GM19467 (cell line): ENCODE measurements at regions not wholly inside any gene's neighbourhood (a gene's known extent, or its start where the extent isn't known, plus 50 kb on each side); places are given as distances from the start of the nearest gene placed in this dataset.
A peak's percentile ranks its signal among the peaks of the same experiment; 100 is the strongest.

Source experiments
- ATAC-seq: cut with Tn5 transposase; IDR thresholded peaks from one replicate; pipeline ENCODE4 v1.9.1; 2021; ENCODE audit warnings: mild to moderate bottlenecking, moderate library complexity; ENCODE audit not compliant: unreplicated experiment

DNA sequence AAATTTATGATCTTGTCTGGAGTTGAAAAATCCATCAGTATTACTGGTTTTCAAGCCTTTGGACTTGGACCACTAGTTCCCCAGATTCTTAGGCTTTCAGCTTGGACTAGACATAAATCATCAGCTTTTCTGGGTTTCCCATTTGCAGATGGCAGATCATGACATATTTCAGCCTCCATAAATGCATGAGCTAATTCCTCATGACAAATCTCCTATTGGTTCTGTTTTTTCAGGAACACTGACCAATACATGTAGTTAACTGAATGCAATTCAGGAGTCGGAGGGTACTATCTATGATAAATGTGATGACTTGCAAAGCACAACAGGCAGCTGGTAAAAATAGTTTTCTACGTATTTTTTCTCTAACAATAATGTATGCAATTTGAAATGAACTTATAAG lies 635.6 kb downstream of the TRAM1L1 start:
- ATAC-seq: no peak

DNA sequence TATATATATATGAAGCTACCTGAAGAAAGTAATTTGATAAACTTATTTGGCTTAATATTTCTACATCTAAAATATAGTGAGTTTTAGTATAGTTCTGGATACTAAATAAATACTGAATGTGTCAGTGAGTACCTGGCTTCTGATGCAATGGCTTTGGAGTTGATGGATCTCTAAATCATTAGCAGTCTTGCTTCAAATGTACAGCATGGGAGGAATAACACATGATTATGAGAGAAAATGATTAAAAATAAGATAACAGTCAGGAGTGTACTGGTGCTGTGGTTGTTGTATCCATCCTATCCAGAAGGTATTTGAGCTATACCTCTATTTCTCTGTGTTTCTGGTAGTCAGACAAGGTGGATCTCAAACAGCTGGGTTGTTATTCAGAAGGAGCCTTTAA lies 641.3 kb downstream of the TRAM1L1 start:
- ATAC-seq: no peak

DNA sequence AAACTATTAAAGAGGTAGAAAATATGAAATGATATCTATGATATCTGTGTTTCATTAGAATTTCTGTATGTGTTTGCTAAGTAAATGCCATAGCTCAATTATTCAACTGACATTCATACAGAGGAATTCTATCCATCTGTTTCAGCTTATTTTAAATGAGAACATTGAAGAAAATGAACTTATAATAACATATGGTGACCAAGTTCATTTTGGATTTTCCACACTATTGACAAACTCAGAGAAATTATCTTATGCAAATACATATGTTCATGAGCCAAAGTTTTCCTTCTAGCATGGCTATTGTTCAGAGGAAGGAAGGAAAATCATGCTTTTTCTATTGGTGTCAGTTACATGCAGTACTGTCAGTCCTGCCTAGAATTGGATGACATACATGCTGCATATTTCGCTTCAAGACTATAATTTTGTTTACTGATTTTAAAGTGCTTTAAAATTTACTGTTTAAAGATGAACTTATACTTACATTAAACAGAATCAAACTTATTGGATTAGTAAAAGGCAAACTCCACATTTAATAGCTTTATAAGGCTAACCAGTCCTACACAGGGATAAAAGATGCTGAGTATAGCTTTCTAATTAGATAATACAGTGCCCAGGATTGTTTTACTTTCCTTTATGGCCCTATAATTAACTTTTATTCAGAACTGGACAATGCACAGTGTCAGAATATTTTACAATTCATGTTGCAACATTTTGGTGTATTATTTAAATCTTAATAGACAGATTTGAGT lies 646.2 kb downstream of the TRAM1L1 start:
- no peak for ATAC-seq

DNA sequence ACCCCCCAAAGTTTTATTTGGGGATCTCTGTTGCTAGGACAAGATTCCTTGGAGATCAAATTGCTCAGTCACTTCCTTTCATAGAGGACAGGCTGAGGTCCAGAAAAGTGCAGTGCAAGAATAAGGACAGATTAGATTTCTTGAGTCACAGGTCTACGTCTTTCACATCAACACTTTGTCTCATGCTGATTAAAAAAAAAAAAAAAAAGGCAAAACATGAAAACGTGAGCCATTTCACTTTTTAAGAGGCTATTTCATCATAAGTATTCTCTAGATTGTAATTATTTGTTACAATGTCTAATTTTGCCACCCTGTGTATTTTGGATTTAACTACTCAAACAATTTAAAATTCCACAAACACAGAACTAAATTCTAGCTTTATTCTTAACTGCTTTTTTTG lies 647.0 kb downstream of the TRAM1L1 start:
- ATAC-seq: no peak

- no peak for ATAC-seq
Measured at GRCh38 chr4:116427666-116428065, 657.7 kb downstream of the TRAM1L1 start.

DNA sequence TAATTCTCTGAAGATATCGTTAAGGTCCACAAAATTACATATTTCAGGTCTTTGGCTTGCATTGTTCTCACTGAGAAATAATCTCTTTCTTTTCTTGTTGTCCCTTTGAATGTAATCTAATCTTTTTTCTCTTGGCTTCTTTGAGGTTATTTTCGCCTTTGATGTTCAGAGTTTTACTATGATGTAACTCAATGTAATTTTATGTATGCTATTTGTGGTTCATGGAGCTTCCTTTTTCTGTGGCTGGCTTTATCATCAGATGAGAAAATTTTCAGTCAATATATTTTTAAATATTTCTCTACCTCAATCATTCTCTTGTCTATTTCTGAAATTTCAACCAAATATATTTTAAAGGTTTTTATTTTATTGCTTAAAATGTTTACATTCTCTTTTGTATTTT lies 672.2 kb downstream of the TRAM1L1 start:
- ATAC-seq: no peak

DNA sequence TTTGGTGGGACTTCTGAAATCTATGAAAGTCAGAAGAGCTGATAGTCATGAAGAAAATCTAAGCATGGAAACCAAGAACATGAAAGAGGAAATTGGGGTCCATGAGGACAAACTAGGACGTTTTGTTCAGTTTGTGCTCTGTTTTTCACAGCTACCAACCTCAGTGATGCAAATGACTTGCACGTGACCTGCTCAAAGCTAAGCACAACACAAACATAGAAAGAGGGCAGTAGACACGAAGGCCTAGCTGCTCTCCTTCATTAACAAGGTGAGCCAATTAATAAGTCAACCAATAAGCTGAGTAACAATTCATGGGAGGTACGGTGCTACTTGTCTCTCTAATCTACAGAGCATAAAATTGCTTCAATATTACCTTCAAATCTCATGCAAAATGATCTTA lies 684.1 kb downstream of the TRAM1L1 start:
- no peak for ATAC-seq

DNA sequence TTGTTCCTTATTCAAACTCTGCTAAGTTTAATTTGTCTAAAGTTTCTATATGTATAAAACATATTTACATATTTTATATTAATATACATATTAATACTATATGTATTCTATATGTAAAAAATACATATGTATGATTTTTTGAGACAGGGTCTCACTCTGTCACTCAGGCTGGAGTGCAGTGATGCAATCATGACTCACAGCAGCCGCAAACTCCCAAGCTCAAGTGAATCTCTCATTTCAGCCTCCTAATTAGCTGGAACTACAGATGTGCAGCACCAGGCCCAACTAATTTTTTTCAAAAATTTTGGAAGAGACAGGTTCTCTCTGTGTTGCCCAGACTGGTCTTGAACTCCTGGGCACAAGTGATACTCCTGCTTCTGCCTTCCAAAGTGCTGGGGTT lies 684.9 kb downstream of the TRAM1L1 start:
- no peak for ATAC-seq

DNA sequence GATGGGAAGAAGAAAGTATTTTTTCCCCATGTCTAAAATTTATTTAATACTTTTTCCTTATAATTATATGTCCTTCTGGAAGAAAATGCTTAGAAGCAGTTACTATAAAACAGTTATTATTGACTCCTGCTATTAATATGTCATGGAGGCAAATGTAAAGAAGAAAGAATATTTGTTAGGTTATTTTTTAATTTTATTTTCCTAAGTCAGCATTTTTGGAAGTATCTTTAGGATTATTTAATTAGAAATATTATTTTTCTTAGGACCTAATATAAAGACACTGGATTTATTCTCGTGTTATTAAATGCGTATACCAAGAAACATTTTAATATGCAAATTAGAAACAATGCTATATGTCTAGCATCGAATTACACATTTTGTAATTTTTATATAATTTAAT lies 687.7 kb downstream of the TRAM1L1 start:
- ATAC-seq: no peak

GRCh38 chr4:116397291-116397690 lies 688.1 kb downstream of the TRAM1L1 start:
- no peak for ATAC-seq

- no peak for ATAC-seq
Measured at GRCh38 chr4:116395408-116395807, 690.0 kb downstream of the TRAM1L1 start.

GRCh38 chr4:116391020-116391419 lies 694.4 kb downstream of the TRAM1L1 start:
- no peak for ATAC-seq

- ATAC-seq: no peak
Measured at GRCh38 chr4:116389139-116389538, 696.2 kb downstream of the TRAM1L1 start.

GRCh38 chr4:116387937-116388474 lies 697.4 kb downstream of the TRAM1L1 start:
- no peak for ATAC-seq

DNA sequence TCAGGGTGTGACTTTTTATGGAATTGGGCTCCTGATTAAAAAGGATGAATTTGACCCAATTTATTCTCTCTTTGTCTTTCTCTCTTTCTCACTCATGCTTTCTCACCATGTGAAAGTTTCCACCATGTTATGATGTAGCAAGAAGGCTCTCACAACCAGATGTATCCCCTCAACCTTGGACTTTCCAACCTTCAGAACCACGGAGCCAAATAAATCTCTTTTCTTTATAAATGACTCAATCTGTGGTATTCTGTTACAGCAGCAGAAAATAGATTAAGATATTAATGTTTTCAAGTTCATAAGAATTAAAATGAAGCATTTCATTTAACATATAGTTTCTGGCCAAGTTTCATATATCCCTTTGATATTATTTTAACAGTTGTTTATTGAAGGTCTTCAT lies 698.5 kb downstream of the TRAM1L1 start:
- no peak for ATAC-seq

DNA sequence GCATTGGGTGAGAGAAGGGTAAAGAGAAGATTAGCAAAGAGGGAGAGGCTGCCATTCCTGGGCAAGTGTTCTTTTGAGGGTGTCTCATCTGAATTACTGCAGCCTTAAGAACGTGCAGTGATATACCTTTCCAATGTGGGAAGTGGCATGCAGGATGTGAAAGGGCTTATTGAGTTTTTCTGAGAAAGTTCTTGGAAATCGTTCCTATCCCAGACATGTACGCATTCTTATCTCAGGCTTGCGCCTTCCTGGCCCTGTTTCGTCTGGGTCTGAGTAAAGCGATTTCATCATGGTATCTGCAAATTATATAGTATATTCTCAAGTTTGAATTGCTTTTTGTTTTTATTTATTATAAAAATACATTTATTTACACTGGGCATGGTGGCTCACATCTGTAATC lies 699.8 kb downstream of the TRAM1L1 start:
- no peak for ATAC-seq

DNA sequence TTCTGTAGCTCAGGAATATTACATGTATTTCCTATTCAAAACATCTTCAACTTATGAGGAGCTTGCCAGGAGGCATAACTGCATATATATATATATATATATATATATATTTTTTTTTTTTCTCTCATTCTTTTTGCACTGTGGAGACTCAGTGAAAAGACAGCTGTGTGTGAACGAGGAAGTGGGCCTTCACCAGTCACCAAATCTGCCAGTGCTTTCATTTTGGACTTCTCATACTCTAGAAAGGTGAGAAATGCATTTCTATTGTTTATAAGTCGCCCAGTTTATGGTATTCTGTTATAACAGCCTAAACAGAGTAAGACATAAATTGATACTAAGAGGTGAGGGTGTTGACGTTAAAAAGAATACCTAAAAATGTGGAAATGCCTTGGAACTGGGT lies 710.6 kb downstream of the TRAM1L1 start:
- ATAC-seq: no peak

- no peak for ATAC-seq
Measured at GRCh38 chr4:116362583-116362982, 722.8 kb downstream of the TRAM1L1 start.

DNA sequence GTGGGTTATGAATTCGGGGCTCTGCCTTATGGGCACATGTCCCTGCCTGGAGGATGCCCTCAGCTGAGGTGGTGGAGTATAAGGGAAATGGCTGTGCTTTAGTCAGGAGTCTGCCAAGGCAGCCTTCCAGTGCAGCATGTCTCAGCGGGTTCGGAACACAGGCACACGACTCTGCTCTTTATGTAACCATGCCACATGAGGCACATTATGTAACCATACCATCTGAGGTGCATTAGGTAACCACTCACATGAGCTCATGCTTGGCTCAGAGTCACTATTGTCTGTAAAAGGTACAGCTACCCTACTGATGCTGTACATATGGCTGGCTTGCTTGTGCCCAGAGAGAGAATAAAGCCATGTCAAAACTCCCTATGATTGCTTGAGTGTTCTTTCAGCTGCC lies 723.6 kb downstream of the TRAM1L1 start:
- no peak for ATAC-seq

GRCh38 chr4:116358633-116359222 lies 726.6 kb downstream of the TRAM1L1 start:
- ATAC-seq: peak; percentile 98

GRCh38 chr4:116357758-116358157 lies 727.6 kb downstream of the TRAM1L1 start:
- no peak for ATAC-seq

- ATAC-seq: no peak
Measured at GRCh38 chr4:116346750-116347149, 738.6 kb downstream of the TRAM1L1 start.

DNA sequence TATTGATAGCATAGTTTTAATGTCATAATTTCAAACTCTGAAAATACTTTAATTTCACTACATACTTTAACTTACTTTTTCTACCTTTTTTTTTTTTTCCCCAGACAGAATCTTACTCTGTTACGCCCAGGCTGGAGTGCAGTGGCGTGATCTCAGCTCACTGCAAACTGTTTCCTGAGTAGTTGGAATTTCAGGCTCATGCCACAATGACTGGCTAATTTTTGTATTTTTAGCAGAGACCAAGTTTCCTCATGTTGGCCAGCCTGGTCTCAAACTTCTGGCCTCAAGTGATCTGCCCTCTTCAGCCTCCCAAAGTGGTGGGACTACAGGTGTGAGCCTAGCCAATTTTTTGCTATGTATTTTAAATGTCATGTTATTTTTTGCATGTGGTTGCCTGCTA lies 741.6 kb downstream of the TRAM1L1 start:
- no peak for ATAC-seq
